K562 (cell line): ENCODE measurements at regions not wholly inside any gene's neighbourhood (a gene's known extent, or its start where the extent isn't known, plus 50 kb on each side); places are given as distances from the start of the nearest gene placed in this dataset.
A peak's percentile ranks its signal among the peaks of the same experiment; 100 is the strongest.

Experiments
- ATF1 ChIP-seq, 2 experiments: fragments of 450-650 bp in 1 of 2; IDR thresholded peaks; 2 replicates each; pipeline ENCODE4 v1.6.1; 2016; ENCODE audit warnings: missing compliant biosample characterization in 1 of 2, missing genetic modification characterization in 1 of 2
- BCOR ChIP-seq: fragments of 450-650 bp; IDR thresholded peaks from 2 replicates; pipeline ENCODE4 v1.6.1; 2016
- BHLHE40 ChIP-seq: IDR thresholded peaks from 2 replicates; pipeline ENCODE4 v1.6.1; 2011; ENCODE audit warnings: low read length, improper control_type of control experiment
- CBX3 ChIP-seq, 2 experiments: IDR thresholded peaks; 1 replicate in 1 of 2; 2 replicates in 1 of 2; pipeline ENCODE4 v1.6.1; 2012; ENCODE audit warnings: inconsistent platforms in 2 of 2, low read length in 2 of 2, borderline replicate concordance in 1 of 2, control low read depth in 1 of 2
- CEBPG ChIP-seq, 3 experiments: fragments of 200-800 bp in 1 of 3; sonication (Bioruptor generic) in 1 of 3; sonication (generic) in 1 of 3; formaldehyde crosslinking in 1 of 3; IDR thresholded peaks in 2 of 3; conservative IDR thresholded peaks in 1 of 3; 2 replicates each; pipeline versions ENCODE4 v1.6.1 to v1.8.0; 2016 to 2022; ENCODE audit warnings: missing compliant biosample characterization in 2 of 3, missing genetic modification characterization in 2 of 3, mild to moderate bottlenecking in 1 of 3, missing genetic modification reagents in 1 of 3
- CGGBP1 ChIP-seq: fragments of 250-450 bp; sonication (Bioruptor Pico); IDR thresholded peaks from 2 replicates; pipeline ENCODE4 v1.9.0; 2021; ENCODE audit warnings: mild to moderate bottlenecking
- CTCF ChIP-seq, 3 experiments: IDR thresholded peaks in 2 of 3; conservative IDR thresholded peaks in 1 of 3; 2 replicates each; pipeline ENCODE4 v1.5.1; 2011 to 2012; ENCODE audit warnings: low read length in 3 of 3, mild to moderate bottlenecking in 3 of 3, control low read depth in 2 of 3, improper control_type of control experiment in 1 of 3, inconsistent platforms in 1 of 3, low read depth in 1 of 3, mixed read lengths in 1 of 3, moderate library complexity in 1 of 3; ENCODE audit not compliant: insufficient read depth in 2 of 3
- DEAF1 ChIP-seq: fragments of 450-650 bp; formaldehyde crosslinking; IDR thresholded peaks from 2 replicates; pipeline ENCODE4 v1.4.0; 2020; ENCODE audit warnings: mild to moderate bottlenecking, moderate library complexity
- ELF1 ChIP-seq: fragments of 200-800 bp; sonication (Bioruptor generic); IDR thresholded peaks from 2 replicates; pipeline ENCODE4 v1.6.1; 2016; ENCODE audit warnings: missing genetic modification characterization, missing compliant biosample characterization
- HDGF ChIP-seq: fragments of 450-650 bp; IDR thresholded peaks from 2 replicates; pipeline ENCODE4 v1.6.1; 2016
- MCM2 ChIP-seq: fragments of 450-650 bp; IDR thresholded peaks from 2 replicates; pipeline ENCODE4 v1.6.1; 2017; ENCODE audit warnings: low read depth, mild to moderate bottlenecking
- MCM5 ChIP-seq: fragments of 450-650 bp; IDR thresholded peaks from 2 replicates; pipeline ENCODE4 v1.6.1; 2016; ENCODE audit warnings: low read depth
- NFATC3 ChIP-seq: fragments of 450-650 bp; IDR thresholded peaks from 2 replicates; pipeline ENCODE4 v1.6.1; 2017; ENCODE audit warnings: mild to moderate bottlenecking
- NR3C1 ChIP-seq: sonication (generic); formaldehyde crosslinking; IDR thresholded peaks from 2 replicates; pipeline ENCODE4 v1.8.1; 2022; ENCODE audit warnings: missing genetic modification reagents
- NR4A1 ChIP-seq, 2 experiments: fragments of 250-450 bp in 1 of 2; fragments of 450-650 bp in 1 of 2; sonication (Bioruptor Pico) in 1 of 2; IDR thresholded peaks; 2 replicates each; pipeline versions ENCODE4 v1.4.0 to v1.6.1; 2016 to 2020; ENCODE audit warnings: mild to moderate bottlenecking in 2 of 2, missing compliant biosample characterization in 1 of 2, missing genetic modification characterization in 1 of 2, moderate library complexity in 1 of 2
- SAFB ChIP-seq: fragments of 200-400 bp; formaldehyde crosslinking; IDR thresholded peaks from 2 replicates; pipeline ENCODE4 v1.6.1; 2017; ENCODE audit warnings: low read depth, low read length, borderline replicate concordance
- SMAD3 ChIP-seq: fragments of 450-650 bp; formaldehyde crosslinking; conservative IDR thresholded peaks from 2 replicates; pipeline ENCODE4 v1.4.0; 2020; ENCODE audit warnings: mild to moderate bottlenecking
- ZEB2 ChIP-seq: fragments of 450-650 bp; IDR thresholded peaks from 2 replicates; pipeline ENCODE4 v1.6.1; 2016
- ZHX1 ChIP-seq: fragments of 150-350 bp; conservative IDR thresholded peaks from 2 replicates; pipeline ENCODE4 v1.6.1; 2014; ENCODE audit warnings: low read length
- ZNF280B ChIP-seq: fragments of 250-450 bp; sonication (Bioruptor Pico); IDR thresholded peaks from 2 replicates; pipeline ENCODE4 v1.5.1; 2021; ENCODE audit warnings: mild to moderate bottlenecking
- ZNF780A ChIP-seq: fragments of 250-450 bp; sonication (Bioruptor Pico); IDR thresholded peaks from 2 replicates; pipeline ENCODE4 v1.5.0; 2021; ENCODE audit warnings: mild to moderate bottlenecking

- TF ChIP-seq ZNF280B (CRISPR knock-in tag), result no peak
- TF ChIP-seq BCOR, result no peak
- TF ChIP-seq NFATC3, result peak; percentile 57; the same call in 1 of the 2 replicates
- no peak for TF ChIP-seq DEAF1 (CRISPR knock-in tag)
- no peak for TF ChIP-seq MCM5
- TF ChIP-seq ELF1, result no peak
- no peak for TF ChIP-seq CTCF (IDR thresholded peaks at IDR 0.05 in 2 of 3, conservative IDR thresholded peaks at IDR 0.05 in 1 of 3; ENCODE audit: insufficient read depth in 2 of 3, low read depth in 1 of 3, low read length in 3 of 3)
- TF ChIP-seq NR4A1 (CRISPR knock-in tag; IDR thresholded peaks at IDR 0.05), result no peak
- TF ChIP-seq NR4A1 (tag; IDR thresholded peaks at IDR 0.05), result peak; percentile 79; the same call in 1 of the 2 replicates
- TF ChIP-seq ZHX1, result no peak
- TF ChIP-seq CEBPG (CRISPR knock-in tag; IDR thresholded peaks at IDR 0.05), result peak; percentile 99
- peak; percentile 100 for TF ChIP-seq CEBPG (tag; conservative IDR thresholded peaks at IDR 0.05 in 1 of 2, IDR thresholded peaks at IDR 0.05 in 1 of 2)
- TF ChIP-seq ZNF780A (CRISPR knock-in tag), result no peak
- TF ChIP-seq HDGF, result no peak
- TF ChIP-seq ATF1 (CRISPR knock-in tag; IDR thresholded peaks at IDR 0.05), result no peak
- peak; percentile 50 for TF ChIP-seq ATF1 (tag; IDR thresholded peaks at IDR 0.05)
- no peak for TF ChIP-seq CGGBP1
- no peak for TF ChIP-seq MCM2
- TF ChIP-seq NR3C1 (CRISPR knock-in tag), result no peak
- no peak for TF ChIP-seq CBX3 (IDR thresholded peaks at IDR 0.05; ENCODE audit: borderline replicate concordance in 1 of 2, low read length in 2 of 2)
- no peak for TF ChIP-seq SMAD3
- peak; percentile 99 for TF ChIP-seq ZEB2
- TF ChIP-seq BHLHE40, result peak; percentile 12; the same call in 1 of the 2 replicates
- TF ChIP-seq SAFB, result no peak
Observed at GRCh38 chr12:46430340-46430948, 57.9 kb upstream of the SLC38A2 start (continued).
